MCF 10A (cell line): ENCODE measurements at regions not wholly inside any gene's neighbourhood (a gene's known extent, or its start where the extent isn't known, plus 50 kb on each side); places are given as distances from the start of the nearest gene placed in this dataset.

Experiments
- BruUV-seq: library from RNA; stranded (reverse); fragments of 400-500 nt; replicated peaks from 2 replicates; lab custom pipeline; 2021; lab: Mats Ljungman, UMichigan
- CTCF ChIA-PET: fragments of 300-600 bp; sonication (Branson Sonifier 250); formaldehyde crosslinking; extraction: SDS; loops from one replicate; lab custom pipeline; 2021; ENCODE audit warnings: antibody characterized with exemption, inconsistent platforms; lab: Yijun Ruan, JAX
- POLR2A ChIA-PET: fragments of 300-600, 350-650 bp; sonication (Branson Sonifier 250); formaldehyde crosslinking; extraction: SDS; loops from one replicate; lab custom pipeline; 2020; ENCODE audit warnings: antibody characterized with exemption, inconsistent platforms; lab: Yijun Ruan, JAX
- DNase-seq: peaks from one replicate; pipeline ENCODE4 v3.0.0-alpha.2; 2018; ENCODE audit not compliant: unreplicated experiment
- H3K27ac Mint-ChIP-seq: one replicate; pipeline ENCODE4 v1.8.0; 2022; ENCODE audit warnings: mild to moderate bottlenecking, low read depth, mixed read lengths; ENCODE audit not compliant: unreplicated experiment
- H3K27me3 Mint-ChIP-seq: one replicate; pipeline ENCODE4 v1.8.0; 2022; ENCODE audit warnings: mixed read lengths; ENCODE audit not compliant: insufficient read depth, unreplicated experiment
- H3K36me3 Mint-ChIP-seq: one replicate; pipeline ENCODE4 v1.8.0; 2022; ENCODE audit warnings: mild to moderate bottlenecking, moderate library complexity, mixed read lengths; ENCODE audit not compliant: insufficient read depth, unreplicated experiment
- H3K4me1 Mint-ChIP-seq: one replicate; pipeline ENCODE4 v1.8.0; 2022; ENCODE audit warnings: mixed read lengths; ENCODE audit not compliant: insufficient read depth, unreplicated experiment
- H3K4me3 Mint-ChIP-seq: one replicate; pipeline ENCODE4 v1.8.0; 2022; ENCODE audit warnings: mild to moderate bottlenecking, moderate library complexity, mixed read lengths; ENCODE audit not compliant: unreplicated experiment
- H3K9me3 Mint-ChIP-seq: one replicate; pipeline ENCODE4 v1.8.0; 2022; ENCODE audit warnings: mixed read lengths; ENCODE audit not compliant: unreplicated experiment
- intact Hi-C: fragments of 100-400 bp; cut with micrococcal nuclease; formaldehyde crosslinking; loops from 2 replicates; pipeline ENCODE4 v1.14.1; 2022
- TF ChIP-seq, protein P1 (sequence below): fragments of 200-600 bp; IDR thresholded peaks from one replicate; pipeline ENCODE4 v1.8.0; 2022; ENCODE audit warnings: antibody characterized with exemption, mild to moderate bottlenecking; ENCODE audit not compliant: unreplicated experiment

DNA sequence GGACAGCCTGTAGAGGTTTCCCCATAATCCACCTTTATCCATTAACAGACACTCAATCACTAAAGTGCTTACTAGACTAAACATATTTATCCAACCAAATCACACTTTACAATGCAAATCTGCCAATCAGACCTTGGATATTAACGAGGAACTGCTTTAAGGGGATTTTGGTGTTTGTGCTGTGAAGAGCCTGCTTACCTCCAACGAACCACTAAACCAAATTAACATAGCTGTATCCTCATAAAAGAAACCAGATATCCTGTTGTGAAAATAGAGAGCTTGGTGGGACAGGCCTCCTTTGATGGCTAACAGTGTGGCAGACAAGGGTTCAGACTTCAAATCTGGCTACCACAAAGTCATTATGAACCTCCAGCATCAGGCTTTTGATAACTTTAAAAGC, 252.6 kb upstream of the HAND2 start:
- Mint-ChIP-seq H3K27ac (no peak overlapping the region), H3K4me3 (no peak overlapping the region), H3K9me3 (peaks cover 8% of the 10 kb centered on the region), H3K36me3 (no peaks in the 10 kb centered on the region), H3K4me1 (no peaks in the 10 kb centered on the region), H3K27me3 (peaks cover 11% of the 10 kb centered on the region)
- TF ChIP-seq, protein P1, sequence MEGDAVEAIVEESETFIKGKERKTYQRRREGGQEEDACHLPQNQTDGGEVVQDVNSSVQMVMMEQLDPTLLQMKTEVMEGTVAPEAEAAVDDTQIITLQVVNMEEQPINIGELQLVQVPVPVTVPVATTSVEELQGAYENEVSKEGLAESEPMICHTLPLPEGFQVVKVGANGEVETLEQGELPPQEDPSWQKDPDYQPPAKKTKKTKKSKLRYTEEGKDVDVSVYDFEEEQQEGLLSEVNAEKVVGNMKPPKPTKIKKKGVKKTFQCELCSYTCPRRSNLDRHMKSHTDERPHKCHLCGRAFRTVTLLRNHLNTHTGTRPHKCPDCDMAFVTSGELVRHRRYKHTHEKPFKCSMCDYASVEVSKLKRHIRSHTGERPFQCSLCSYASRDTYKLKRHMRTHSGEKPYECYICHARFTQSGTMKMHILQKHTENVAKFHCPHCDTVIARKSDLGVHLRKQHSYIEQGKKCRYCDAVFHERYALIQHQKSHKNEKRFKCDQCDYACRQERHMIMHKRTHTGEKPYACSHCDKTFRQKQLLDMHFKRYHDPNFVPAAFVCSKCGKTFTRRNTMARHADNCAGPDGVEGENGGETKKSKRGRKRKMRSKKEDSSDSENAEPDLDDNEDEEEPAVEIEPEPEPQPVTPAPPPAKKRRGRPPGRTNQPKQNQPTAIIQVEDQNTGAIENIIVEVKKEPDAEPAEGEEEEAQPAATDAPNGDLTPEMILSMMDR: no peak
- ChIA-PET CTCF (interaction anchor here (0.7 kb wide), 1 partner anchor 1759 kb away, joined by 3 read pairs; no protein-coding TSS in a partner anchor), POLR2A (no interaction called here)
- no TSS peak for BruUV-seq
- no peak for DNase-seq
- intact Hi-C loops: no loop called here

DNA sequence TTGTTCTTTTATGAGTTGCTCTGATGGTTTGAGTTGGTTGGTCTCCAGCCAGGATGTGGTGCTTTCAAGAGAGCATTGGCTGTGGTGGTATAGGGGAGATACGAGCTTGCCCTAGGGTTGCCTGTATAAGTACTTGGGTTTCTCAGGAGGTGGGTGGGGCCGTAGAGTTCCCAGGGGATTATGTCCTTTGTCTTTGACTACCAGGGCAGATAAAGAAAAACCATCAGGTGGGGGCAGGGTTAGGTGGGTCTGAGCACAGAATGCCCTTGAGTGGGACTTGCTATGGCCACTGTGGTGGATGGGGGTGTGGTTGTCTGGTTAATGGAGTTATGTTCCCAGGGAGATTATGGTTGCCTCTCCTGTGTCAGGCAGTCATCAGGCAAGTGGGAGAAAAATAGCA, 247.9 kb upstream of the HAND2 start:
- no peak overlapping the region for H3K27ac Mint-ChIP-seq
- BruUV-seq: no TSS peak
- CTCF ChIA-PET: interaction anchor here (0.6 kb wide), 1 partner anchor 445 kb away, joined by 4 read pairs; no protein-coding TSS in a partner anchor
- H3K4me3 Mint-ChIP-seq: no peak overlapping the region
- TF ChIP-seq, protein P1: no peak
- POLR2A ChIA-PET: no interaction called here
- no peaks in the 10 kb centered on the region for H3K4me1 Mint-ChIP-seq
- DNase-seq: no peak
- intact Hi-C loops: no loop called here
- no peaks in the 10 kb centered on the region for H3K36me3 Mint-ChIP-seq
- H3K9me3 Mint-ChIP-seq: no peaks in the 10 kb centered on the region
- H3K27me3 Mint-ChIP-seq: no peaks in the 10 kb centered on the region

DNA sequence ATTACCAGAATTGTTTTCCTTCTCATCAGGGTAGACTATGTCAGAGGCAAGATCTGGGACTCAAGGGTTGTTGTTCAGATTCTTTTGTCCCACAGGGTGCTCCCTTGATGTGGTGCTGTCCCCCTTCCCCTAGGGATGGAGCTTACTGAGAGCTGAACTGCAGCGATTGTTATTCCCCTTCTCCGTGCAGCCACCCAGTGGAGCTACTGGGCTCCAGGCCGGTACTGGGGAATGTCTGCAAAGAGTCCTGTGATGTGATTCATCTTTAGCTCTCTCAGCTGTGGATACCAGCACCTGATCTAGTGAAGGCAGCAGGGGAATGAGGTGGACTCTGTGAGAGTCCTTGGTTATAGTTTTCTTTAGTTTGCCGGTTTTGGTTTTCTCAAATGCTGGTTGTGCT, 247.4 kb upstream of the HAND2 start:
- Mint-ChIP-seq H3K27me3 (no peaks in the 10 kb centered on the region), H3K9me3 (no peaks in the 10 kb centered on the region), H3K4me3 (no peak overlapping the region), H3K4me1 (no peaks in the 10 kb centered on the region), H3K36me3 (no peaks in the 10 kb centered on the region), H3K27ac (no peak overlapping the region)
- DNase-seq: no peak
- no TSS peak for BruUV-seq
- CTCF ChIA-PET: interaction anchor here (0.6 kb wide), 2 partner anchors 54 to 444 kb away, joined by 4 read pairs; no protein-coding TSS in a partner anchor
- TF ChIP-seq, protein P1: no peak
- intact Hi-C loops: no loop called here
- POLR2A ChIA-PET: no interaction called here

DNA sequence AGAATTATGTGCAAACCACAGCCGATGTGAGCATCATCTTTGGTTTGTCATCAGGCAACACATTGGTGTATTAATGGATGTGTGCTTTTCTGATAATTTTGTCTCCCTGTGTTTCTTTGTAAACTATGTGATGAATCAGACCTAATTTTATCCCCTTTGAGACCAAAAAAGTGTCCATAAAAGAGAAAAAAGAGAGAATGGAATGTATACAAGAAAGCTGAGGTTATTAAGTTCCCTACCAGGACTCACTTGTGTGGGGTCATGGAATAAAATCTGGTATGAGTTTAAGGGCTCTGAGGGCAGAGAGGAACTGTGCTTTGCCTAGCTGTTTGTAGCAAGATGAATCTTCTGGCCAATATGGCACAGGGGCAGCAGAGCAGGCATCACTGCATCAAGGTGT, 239.5 kb upstream of the HAND2 start:
- intact Hi-C loops: no loop called here
- Mint-ChIP-seq H3K27me3 (peaks cover 35% of the 10 kb centered on the region), H3K27ac (no peak overlapping the region), H3K4me3 (no peak overlapping the region), H3K36me3 (no peaks in the 10 kb centered on the region), H3K9me3 (no peaks in the 10 kb centered on the region), H3K4me1 (no peaks in the 10 kb centered on the region)
- TF ChIP-seq, protein P1: no peak
- ChIA-PET CTCF (no interaction called here), POLR2A (no interaction called here)
- no peak for DNase-seq
- BruUV-seq: no TSS peak
